GM21528 (cell line): ENCODE measurements at regions not wholly inside any gene's neighbourhood (a gene's known extent, or its start where the extent isn't known, plus 50 kb on each side); places are given as distances from the start of the nearest gene placed in this dataset.

Experiments used
- ATAC-seq: cut with Tn5 transposase; IDR thresholded peaks from one replicate; pipeline ENCODE4 v1.9.1; 2021; ENCODE audit warnings: mild to moderate bottlenecking, moderate library complexity; ENCODE audit not compliant: unreplicated experiment, low FRiP score

GRCh38 chr10:91127341-91128082, 93.0 kb upstream of the PCGF5 start:
- ATAC-seq = no peak

- ATAC-seq = no peak
These were observed 85.3 kb upstream of the PCGF5 start for GRCh38 chr10:91135113-91135512.

- no peak for ATAC-seq
These were observed 83.3 kb upstream of the PCGF5 start for GRCh38 chr10:91137011-91137643.

- no peak for ATAC-seq
These were observed 82.6 kb upstream of the PCGF5 start for GRCh38 chr10:91137822-91138221.

- ATAC-seq = no peak
These were observed 79.4 kb upstream of the PCGF5 start for GRCh38 chr10:91140995-91141549.

- ATAC-seq = no peak
These were observed 75.5 kb upstream of the PCGF5 start for GRCh38 chr10:91144961-91145360.

- no peak for ATAC-seq
These were observed 74.3 kb upstream of the PCGF5 start for GRCh38 chr10:91146146-91146545.

- ATAC-seq = no peak
These were observed 70.9 kb upstream of the PCGF5 start for GRCh38 chr10:91149550-91149949.

GRCh38 chr10:91150631-91151030, 69.8 kb upstream of the PCGF5 start:
- no peak for ATAC-seq

GRCh38 chr10:91153508-91153907, 67.0 kb upstream of the PCGF5 start:
- ATAC-seq = no peak

GRCh38 chr10:91154842-91155241, 65.6 kb upstream of the PCGF5 start:
- ATAC-seq = no peak

GRCh38 chr10:91156196-91156595, 64.3 kb upstream of the PCGF5 start:
- no peak for ATAC-seq

- ATAC-seq = no peak
These were observed 61.1 kb upstream of the PCGF5 start for GRCh38 chr10:91159254-91159783.

- no peak for ATAC-seq
These were observed 58.4 kb upstream of the PCGF5 start for GRCh38 chr10:91162050-91162494.

GRCh38 chr10:91162495-91163268, 57.8 kb upstream of the PCGF5 start:
- peak; percentile 61 for ATAC-seq

- peak; percentile 56 for ATAC-seq
These were observed 57.1 kb upstream of the PCGF5 start for GRCh38 chr10:91163269-91163868.

- ATAC-seq = peak; percentile 29
These were observed 56.5 kb upstream of the PCGF5 start for GRCh38 chr10:91163869-91164474.

- ATAC-seq = no peak
These were observed 55.9 kb upstream of the PCGF5 start for GRCh38 chr10:91164520-91165065.

- ATAC-seq = no peak
These were observed 53.1 kb upstream of the PCGF5 start for GRCh38 chr10:91167406-91167805.

GRCh38 chr10:91170418-91170817, 50.0 kb upstream of the PCGF5 start:
- no peak for ATAC-seq
